Neural cell (in vitro differentiated cells): ENCODE measurements at regions not wholly inside any gene's neighbourhood (a gene's known extent, or its start where the extent isn't known, plus 50 kb on each side); places are given as distances from the start of the nearest gene placed in this dataset.

ENCODE experiments used
- EZH2 ChIP-seq: fragments of 200-600, 300-800 bp; shearing (Covaris generic), sonication (generic); IDR thresholded peaks from 2 replicates; pipeline ENCODE4 v1.6.1; 2014; ENCODE audit warnings: antibody characterized with exemption, low read length, borderline replicate concordance, mild to moderate bottlenecking; ENCODE audit not compliant: insufficient read depth, poor library complexity, severe bottlenecking
- REST ChIP-seq: IDR thresholded peaks from 2 replicates; pipeline ENCODE4 v1.6.1; 2012; ENCODE audit warnings: borderline replicate concordance

- no peak for TF ChIP-seq EZH2
- TF ChIP-seq REST, result no peak
These were observed 56.2 kb upstream of the SCEL start for GRCh38 chr13:77479326-77479725.
